ENCODE measurements at regions not wholly inside any gene's neighbourhood (a gene's known extent, or its start where the extent isn't known, plus 50 kb on each side); places are given as distances from the start of the nearest gene placed in this dataset.
"Not testable (repeated sequence)": the region's sequence is repeated elsewhere in the genome, so short reads cannot be mapped to it uniquely, and the experiment has no call there.

DNA sequence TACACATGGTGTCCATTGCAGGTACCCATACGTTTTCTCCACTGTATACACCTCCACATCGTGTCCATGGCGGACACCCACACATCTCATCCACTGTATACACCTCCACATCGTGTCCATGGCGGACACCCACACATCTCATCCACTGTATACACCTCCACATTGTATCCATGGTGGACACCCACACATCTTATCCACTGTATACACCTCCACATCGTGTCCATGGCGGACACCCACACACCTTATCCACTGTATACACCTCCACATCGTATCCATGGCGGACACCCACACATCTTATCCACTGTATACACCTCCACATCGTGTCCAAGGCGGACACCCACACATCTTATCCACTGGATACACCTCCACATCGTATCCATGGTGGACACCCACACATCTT, 50.4 kb upstream of the TTC34 start:
- not testable (repeated sequence) for DNase-seq

GRCh38 chr1:2853711-2854110, 52.2 kb upstream of the TTC34 start:
- no peak for DNase-seq

- DNase-seq, result no peak
These were observed 52.7 kb upstream of the TTC34 start for GRCh38 chr1:2854151-2854550.

- no peak for DNase-seq
These were observed 53.1 kb upstream of the TTC34 start for GRCh38 chr1:2854611-2855010.

DNA sequence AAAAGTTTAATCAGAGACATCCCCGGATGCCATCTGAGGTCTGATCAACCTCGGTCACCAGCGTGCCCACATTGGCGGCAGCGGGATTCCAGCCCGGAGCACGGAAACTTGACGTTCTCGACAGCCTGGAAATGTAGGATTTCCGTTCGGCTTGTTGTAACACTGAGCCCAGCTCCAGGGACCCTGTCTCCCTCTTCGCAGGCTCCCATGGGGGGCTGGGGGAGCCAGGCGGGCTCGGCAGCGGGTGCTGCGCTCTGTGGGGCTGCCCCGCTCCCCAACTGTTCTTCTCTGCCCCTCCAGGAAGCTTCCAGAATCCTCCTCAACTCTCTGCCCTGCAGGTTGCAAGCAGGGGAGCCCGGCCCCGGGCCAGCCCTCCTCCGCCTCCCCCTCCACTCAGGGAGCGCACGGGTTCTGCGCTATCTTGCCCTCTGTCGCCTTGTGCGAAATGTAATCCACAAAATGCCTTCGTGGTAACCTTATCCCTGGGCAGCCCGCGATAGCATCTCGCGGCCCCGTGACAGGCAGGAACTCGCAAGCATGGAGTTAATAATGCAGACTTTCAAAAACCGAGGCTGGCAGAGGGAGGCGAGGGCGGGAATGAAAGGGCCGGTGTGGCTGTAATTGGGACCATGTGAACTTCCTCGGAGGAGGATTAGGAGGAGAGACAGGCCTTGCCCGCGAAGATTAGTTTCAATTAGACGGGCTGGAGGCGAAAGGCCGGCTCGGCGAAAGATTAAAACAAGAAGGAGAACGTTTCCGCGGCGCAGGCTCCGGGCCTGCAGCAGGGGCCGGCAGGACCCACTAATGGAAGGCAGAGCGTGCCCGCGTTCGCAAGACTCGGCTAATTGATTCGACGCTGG, 53.9 kb upstream of the TTC34 start:
- DNase-seq, result no peak

DNA sequence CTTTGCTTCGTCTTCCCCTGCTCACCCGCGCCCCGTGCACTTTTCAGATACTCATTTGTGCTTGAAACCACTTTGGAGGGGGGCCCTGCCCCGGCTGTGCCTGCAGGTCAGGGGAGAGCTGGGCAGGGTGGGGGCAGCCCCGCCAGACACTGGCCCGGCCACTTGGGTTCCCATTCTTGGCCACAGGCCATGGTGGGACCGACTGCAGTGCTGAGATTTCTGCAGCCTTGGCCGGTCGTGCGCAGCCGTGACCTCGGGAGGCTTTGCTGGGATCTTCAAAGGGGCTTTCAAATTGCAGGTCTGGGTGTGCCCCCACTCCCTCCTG, 54.5 kb upstream of the TTC34 start:
- DNase-seq, result no peak

GRCh38 chr1:2856676-2857375, 55.3 kb upstream of the TTC34 start:
- DNase-seq, result no peak

DNA sequence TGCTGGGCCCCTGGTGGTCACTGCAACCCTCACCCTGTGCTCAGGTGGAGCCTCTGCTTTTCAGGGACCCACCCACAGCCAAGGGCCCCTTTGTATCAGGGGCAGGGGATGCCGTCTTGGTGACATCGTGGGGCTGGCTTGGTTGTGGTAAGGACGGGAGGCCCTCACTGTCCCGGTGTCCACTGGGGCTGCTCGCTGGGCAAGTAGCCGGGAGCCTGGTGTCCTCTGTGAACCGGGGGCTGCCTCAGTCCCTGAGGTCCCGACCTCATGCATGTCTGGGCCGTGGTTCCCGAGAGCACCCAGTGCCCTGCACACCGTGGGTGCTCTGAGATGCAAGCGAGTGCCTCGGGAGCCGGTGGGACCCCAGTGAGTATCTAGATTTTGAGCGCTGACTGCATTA, 56.0 kb upstream of the TTC34 start:
- no peak for DNase-seq

GRCh38 chr1:2858676-2859075, 57.2 kb upstream of the TTC34 start:
- DNase-seq, result no peak

DNA sequence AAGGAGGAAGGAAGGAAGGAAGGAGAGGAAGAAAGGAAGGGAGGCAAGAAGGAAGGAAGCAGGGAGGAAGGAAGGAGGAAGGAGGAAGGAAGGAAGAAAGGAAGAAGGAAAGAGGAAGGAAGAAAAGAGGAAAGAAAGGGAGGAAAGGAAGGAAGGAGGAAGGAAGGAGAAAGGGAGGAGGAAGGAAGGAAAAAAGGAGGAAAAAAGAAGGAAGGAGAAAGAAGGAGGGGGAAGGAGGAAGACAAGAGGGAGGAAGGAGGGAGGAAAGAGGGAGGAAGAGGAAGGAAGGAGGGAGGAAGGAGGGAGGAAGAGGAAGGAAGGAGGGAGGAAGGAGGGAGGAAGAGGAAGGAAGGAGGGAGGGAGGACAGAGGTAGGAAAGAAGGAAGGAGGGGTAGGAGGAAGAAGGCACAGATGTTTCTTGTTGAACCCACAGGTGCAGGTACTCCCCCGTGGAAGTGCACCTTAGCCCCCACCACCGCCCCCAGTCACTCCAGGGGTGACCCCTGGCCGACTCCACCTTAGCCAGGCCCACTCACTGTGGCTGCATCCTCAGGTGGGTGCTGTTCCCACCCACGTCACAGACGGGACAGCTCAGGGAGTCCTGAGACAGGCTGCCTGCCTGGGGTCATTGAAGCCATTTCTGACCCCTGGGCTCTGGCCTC, 57.9 kb upstream of the TTC34 start:
- no peak for DNase-seq

GRCh38 chr1:2859881-2860430, 58.5 kb upstream of the TTC34 start:
- no peak for DNase-seq

GRCh38 chr1:2860476-2861142, 59.1 kb upstream of the TTC34 start:
- no peak for DNase-seq

- no peak for DNase-seq
These were observed 59.9 kb upstream of the TTC34 start for GRCh38 chr1:2861143-2861987.

- no peak for DNase-seq
These were observed 60.7 kb upstream of the TTC34 start for GRCh38 chr1:2861988-2862813.

GRCh38 chr1:2862814-2863647, 61.5 kb upstream of the TTC34 start:
- DNase-seq, result no peak

DNA sequence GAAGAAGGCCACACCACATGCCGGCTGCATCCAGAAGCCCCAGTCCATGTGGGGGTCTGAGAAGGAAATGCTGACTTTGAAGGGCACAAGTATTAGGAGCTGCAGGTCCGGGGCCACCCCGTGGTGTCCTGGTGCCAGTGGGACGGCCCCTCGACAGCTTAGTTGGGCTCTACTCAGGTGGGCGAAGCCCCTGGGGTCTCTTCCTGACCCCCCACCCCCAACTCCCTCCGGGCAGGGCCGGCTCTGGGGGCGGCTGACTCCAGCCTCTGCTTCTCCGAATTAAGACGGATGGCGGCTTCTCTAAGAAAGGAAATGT, 62.1 kb upstream of the TTC34 start:
- no peak for DNase-seq

DNA sequence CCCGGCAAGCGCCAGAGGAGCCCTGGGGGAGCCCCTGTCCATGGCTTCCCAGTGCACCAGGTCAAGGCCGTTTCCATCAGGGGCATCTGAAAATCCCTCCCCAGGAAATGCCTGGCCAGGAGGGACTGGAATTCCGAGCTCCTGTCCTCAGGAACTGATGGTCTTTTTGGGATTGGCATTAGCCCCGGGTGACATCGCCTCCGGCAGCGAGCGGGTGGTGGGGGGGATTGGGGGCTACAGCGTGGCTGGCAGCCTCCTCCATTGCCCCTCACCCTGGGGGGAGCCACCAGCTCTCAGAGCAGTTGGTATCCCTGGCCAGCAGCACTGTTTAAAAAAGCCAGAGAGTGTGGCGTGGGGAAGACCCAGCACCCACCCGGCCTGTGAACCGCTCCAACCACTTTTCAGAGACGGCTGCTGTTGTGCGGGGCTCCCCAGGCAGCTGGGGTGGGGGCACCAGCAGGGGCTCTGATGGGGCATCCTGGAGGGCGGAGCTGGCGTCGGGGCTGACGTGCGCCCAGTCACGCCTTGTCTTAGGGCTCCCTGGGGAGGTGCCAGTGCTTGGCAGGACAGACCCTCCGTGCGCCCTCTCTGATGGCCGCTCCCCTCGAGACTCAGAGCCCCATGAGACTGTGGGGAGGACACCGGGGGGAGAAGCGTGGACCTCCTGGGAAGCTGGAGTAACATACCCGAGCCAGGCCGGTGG, 62.9 kb upstream of the TTC34 start:
- DNase-seq, result no peak

DNA sequence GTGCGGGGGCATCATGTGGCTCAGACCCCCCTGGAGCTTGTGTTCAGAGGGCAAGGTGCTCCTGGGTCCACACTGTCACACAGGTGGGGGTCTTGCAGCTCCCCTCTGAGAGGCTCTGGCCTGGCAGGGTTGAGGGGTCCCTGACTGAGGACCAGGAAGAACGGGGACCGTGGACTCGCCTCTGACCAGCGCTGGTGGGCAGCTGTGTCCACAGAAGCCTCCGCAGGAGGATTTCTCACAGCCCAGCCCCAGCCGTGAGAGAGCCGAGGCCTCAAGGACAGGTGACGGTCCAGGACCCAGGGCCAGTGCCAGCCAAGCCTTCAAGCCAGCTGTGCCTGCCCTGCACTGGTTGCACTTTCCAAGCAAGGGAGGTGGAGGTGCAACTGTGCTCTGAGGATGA, 63.5 kb upstream of the TTC34 start:
- DNase-seq, result no peak

- no peak for DNase-seq
These were observed 64.3 kb upstream of the TTC34 start for GRCh38 chr1:2865571-2866421.
